H1 (cell line): ENCODE measurements at regions not wholly inside any gene's neighbourhood (a gene's known extent, or its start where the extent isn't known, plus 50 kb on each side); places are given as distances from the start of the nearest gene placed in this dataset.

ENCODE experiments used
- CTCF ChIA-PET: fragments of 300-600 bp; sonication (Branson Sonifier 250); formaldehyde crosslinking; loops from one replicate; lab custom pipeline; 2021; ENCODE audit not compliant: partially characterized antibody; lab: Charles Lee
- POLR2A ChIA-PET: fragments of 300-600 bp; sonication (Branson Sonifier 250); formaldehyde crosslinking; loops from one replicate; lab custom pipeline; 2021; ENCODE audit warnings: inconsistent platforms; ENCODE audit not compliant: partially characterized antibody; lab: Charles Lee
- DNase-seq, 2 experiments: peaks; one replicate each; pipeline versions ENCODE4 v3.0.0 to v3.0.0-alpha.2; 2010 to 2022; ENCODE audit warnings: low spot score in 2 of 2, low read depth in 1 of 2, mixed read lengths in 1 of 2
- FAIRE-seq: peaks from 2 replicates; lab custom pipeline; 2011; peaks lifted over from hg19 to GRCh38; lab: Jason Lieb, UNC
- H2AFZ ChIP-seq: 2 replicates; pipeline ENCODE4 v1.8.1; 2012; ENCODE audit warnings: low read length, inconsistent platforms
- H2AK5ac ChIP-seq: 2 replicates; pipeline ENCODE4 v1.6.1; 2013; ENCODE audit warnings: low read depth, low read length
- H2BK120ac ChIP-seq: replicated peaks from 2 replicates; pipeline ENCODE3; 2013; ENCODE audit warnings: low read depth, low read length, inconsistent platforms
- H2BK12ac ChIP-seq: 2 replicates; pipeline ENCODE4 v1.6.1; 2013; ENCODE audit warnings: low read depth, low read length
- H2BK15ac ChIP-seq: 2 replicates; pipeline ENCODE4 v1.6.1; 2013; ENCODE audit warnings: low read length
- H2BK20ac ChIP-seq: 2 replicates; pipeline ENCODE4 v1.6.1; 2013; ENCODE audit warnings: low read length
- H2BK5ac ChIP-seq: 2 replicates; pipeline ENCODE4 v1.6.1; 2013; ENCODE audit warnings: low read depth, low read length
- H3K14ac ChIP-seq: 2 replicates; pipeline ENCODE4 v1.6.1; 2013; ENCODE audit warnings: inconsistent platforms; ENCODE audit not compliant: insufficient read length
- H3K18ac ChIP-seq: 2 replicates; pipeline ENCODE4 v1.6.1; 2013; ENCODE audit warnings: low read length; ENCODE audit errors: extremely low read depth
- H3K23ac ChIP-seq: 2 replicates; pipeline ENCODE4 v1.6.1; 2013; ENCODE audit warnings: inconsistent platforms; ENCODE audit not compliant: insufficient read length
- H3K23me2 ChIP-seq: 2 replicates; pipeline ENCODE4 v1.6.1; 2013; ENCODE audit warnings: low read depth, low read length
- H3K27ac ChIP-seq: 2 replicates; pipeline ENCODE4 v1.6.1; 2011; ENCODE audit warnings: low read depth, low read length, inconsistent platforms
- H3K27me3 ChIP-seq, 4 experiments: replicated peaks in 1 of 4; 1 replicate in 1 of 4; 2 replicates in 3 of 4; pipeline versions ENCODE4 v1.6.1 to v1.8.1; 2011 to 2013; ENCODE audit warnings: low read length in 3 of 4, mild to moderate bottlenecking in 3 of 4, inconsistent platforms in 2 of 4, mixed read lengths in 2 of 4, moderate library complexity in 1 of 4; ENCODE audit not compliant: control insufficient read depth in 3 of 4, insufficient read depth in 3 of 4; ENCODE audit errors: extremely low read depth in 1 of 4
- H3K36me3 ChIP-seq, 4 experiments: 2 replicates each; pipeline versions ENCODE4 v1.6.1 to v1.8.1; 2011 to 2013; ENCODE audit warnings: mild to moderate bottlenecking in 4 of 4, low read length in 3 of 4, moderate library complexity in 2 of 4, control low read depth in 1 of 4, inconsistent platforms in 1 of 4; ENCODE audit not compliant: insufficient read depth in 4 of 4, control insufficient read depth in 2 of 4
- H3K4ac ChIP-seq: replicated peaks from 2 replicates; pipeline ENCODE3; 2013; ENCODE audit warnings: low read length, low read depth, mixed read lengths, inconsistent platforms; ENCODE audit not compliant: insufficient read length
- H3K4me1 ChIP-seq, 4 experiments: replicated peaks in 1 of 4; 1 replicate in 1 of 4; 2 replicates in 3 of 4; pipeline versions ENCODE4 v1.6.1 to v1.8.1; 2011 to 2013; ENCODE audit warnings: low read length in 3 of 4, inconsistent platforms in 2 of 4, mixed read lengths in 1 of 4; ENCODE audit not compliant: insufficient read depth in 4 of 4, control insufficient read depth in 3 of 4
- H3K4me2 ChIP-seq, 2 experiments: 2 replicates each; pipeline versions ENCODE4 v1.6.1 to v1.8.1; 2011 to 2013; ENCODE audit warnings: low read depth in 2 of 2, low read length in 2 of 2, control low read depth in 1 of 2, inconsistent platforms in 1 of 2, mild to moderate bottlenecking in 1 of 2; ENCODE audit not compliant: insufficient read depth in 1 of 2
- H3K4me3 ChIP-seq, 4 experiments: fragments of 200-600, 300-600 bp in 1 of 4; sonication (generic), shearing (Covaris generic), sonication (Bioruptor Twin) in 1 of 4; 2 replicates each; pipeline versions ENCODE4 v1.5.1 to v1.8.1; 2011 to 2016; ENCODE audit warnings: low read length in 4 of 4, low read depth in 3 of 4, control low read depth in 2 of 4, inconsistent platforms in 2 of 4, mild to moderate bottlenecking in 2 of 4, mixed read lengths in 1 of 4, moderate library complexity in 1 of 4; ENCODE audit not compliant: insufficient read depth in 2 of 4; ENCODE audit errors: extremely low read depth in 1 of 4
- H3K56ac ChIP-seq: replicated peaks from 2 replicates; pipeline ENCODE3; 2013; ENCODE audit warnings: low read depth, mild to moderate bottlenecking, mixed read lengths, low read length, inconsistent platforms; ENCODE audit not compliant: insufficient read length
- H3K79me1 ChIP-seq: 2 replicates; pipeline ENCODE4 v1.6.1; 2013; ENCODE audit warnings: low read depth, low read length, control low read depth
- H3K79me2 ChIP-seq, 2 experiments: 2 replicates each; pipeline versions ENCODE4 v1.6.1 to v1.8.1; 2012 to 2013; ENCODE audit warnings: low read length in 2 of 2, mild to moderate bottlenecking in 2 of 2, inconsistent platforms in 1 of 2; ENCODE audit not compliant: insufficient read depth in 2 of 2, control insufficient read depth in 1 of 2
- H3K9ac ChIP-seq, 4 experiments: replicated peaks in 1 of 4; 1 replicate in 1 of 4; 2 replicates in 3 of 4; pipeline versions ENCODE4 v1.6.1 to v1.8.1; 2011 to 2013; ENCODE audit warnings: low read depth in 3 of 4, low read length in 3 of 4, control low read depth in 2 of 4, mild to moderate bottlenecking in 2 of 4, moderate library complexity in 2 of 4, inconsistent platforms in 1 of 4; ENCODE audit errors: extremely low read depth in 1 of 4
- H3K9me3 ChIP-seq, 2 experiments: 2 replicates each; pipeline versions ENCODE4 v1.6.1 to v1.8.1; 2012 to 2013; ENCODE audit warnings: mild to moderate bottlenecking in 2 of 2, moderate library complexity in 2 of 2, control low read depth in 1 of 2, inconsistent platforms in 1 of 2, low read depth in 1 of 2, low read length in 1 of 2, mixed read lengths in 1 of 2; ENCODE audit not compliant: insufficient read depth in 2 of 2
- H4K20me1 ChIP-seq, 2 experiments: replicated peaks in 1 of 2; 2 replicates each; pipeline versions ENCODE3 to v1.8.1; 2011 to 2013; ENCODE audit warnings: inconsistent platforms in 2 of 2, low read length in 2 of 2, mild to moderate bottlenecking in 1 of 2; ENCODE audit not compliant: insufficient read depth in 2 of 2, control insufficient read depth in 1 of 2
- H4K5ac ChIP-seq: 2 replicates; pipeline ENCODE4 v1.6.1; 2013; ENCODE audit warnings: low read length, low read depth, mixed read lengths, inconsistent platforms; ENCODE audit not compliant: insufficient read length
- H4K8ac ChIP-seq: 2 replicates; pipeline ENCODE4 v1.8.0; 2013; ENCODE audit warnings: mild to moderate bottlenecking, moderate library complexity, low read length, inconsistent platforms; ENCODE audit not compliant: insufficient read depth; ENCODE audit errors: extremely low read depth
- H4K91ac ChIP-seq: replicated peaks from 2 replicates; pipeline ENCODE3; 2013; ENCODE audit warnings: low read length, mixed read lengths, inconsistent platforms; ENCODE audit not compliant: insufficient read length
- BCL11A ChIP-seq, 2 experiments: IDR thresholded peaks; one replicate each; pipeline ENCODE4 v1.6.1; 2011; ENCODE audit warnings: low read depth in 2 of 2, low read length in 2 of 2, mild to moderate bottlenecking in 2 of 2
- CREB1 ChIP-seq: IDR thresholded peaks from 2 replicates; pipeline ENCODE4 v1.6.1; 2012; ENCODE audit warnings: inconsistent platforms
- GABPA ChIP-seq: IDR thresholded peaks from 2 replicates; pipeline ENCODE4 v1.6.1; 2011; ENCODE audit warnings: mild to moderate bottlenecking, low read length, moderate library complexity, borderline replicate concordance; ENCODE audit not compliant: insufficient read depth
- KDM5A ChIP-seq: fragments of 200-600 bp; IDR thresholded peaks from 2 replicates; pipeline ENCODE4 v1.7.1; 2012; ENCODE audit warnings: mild to moderate bottlenecking, low read length, inconsistent platforms, mixed read lengths
- POLR2A ChIP-seq, 2 experiments: IDR thresholded peaks; 1 replicate in 1 of 2; 2 replicates in 1 of 2; pipeline ENCODE4 v1.6.1; 2011; ENCODE audit warnings: low read depth in 2 of 2, low read length in 2 of 2, mild to moderate bottlenecking in 2 of 2; ENCODE audit errors: control extremely low read depth in 1 of 2
- POU5F1 ChIP-seq: IDR thresholded peaks from 2 replicates; pipeline ENCODE4 v1.6.1; 2011; ENCODE audit warnings: low read depth, mild to moderate bottlenecking, low read length, moderate library complexity
- SAP30 ChIP-seq: fragments of 300-600 bp; sonication (generic); IDR thresholded peaks from 2 replicates; pipeline ENCODE4 v1.7.1; 2012; ENCODE audit warnings: low read length, moderate library complexity, mild to moderate bottlenecking, inconsistent platforms; ENCODE audit not compliant: insufficient read depth, insufficient replicate concordance
- SIN3A ChIP-seq, 2 experiments: IDR thresholded peaks in 1 of 2; conservative IDR thresholded peaks in 1 of 2; 2 replicates each; pipeline ENCODE4 v1.6.1; 2011 to 2012; ENCODE audit warnings: low read length in 2 of 2, improper control_type of control experiment in 1 of 2, low read depth in 1 of 2, mild to moderate bottlenecking in 1 of 2
- SUZ12 ChIP-seq: fragments of 200-600 bp; sonication (generic); IDR thresholded peaks from 2 replicates; pipeline ENCODE4 v1.6.1; 2012; ENCODE audit warnings: mild to moderate bottlenecking, inconsistent platforms, low read length, moderate library complexity, mixed read lengths
- YY1 ChIP-seq: IDR thresholded peaks from 2 replicates; pipeline ENCODE4 v1.6.1; 2011; ENCODE audit warnings: low read depth, mild to moderate bottlenecking, low read length
- WGBS, 2 experiments: shearing (Covaris generic) in 1 of 2; methylation state at CpG; one replicate each; pipeline versions ENCODE4 v1.1.6 to v1.1.7; 2013 to 2015; ENCODE audit warnings: low lambda C conversion rate in 2 of 2, mixed read lengths in 2 of 2, inconsistent platforms in 1 of 2, low coverage in 1 of 2, missing lambda C conversion rate in 1 of 2; ENCODE audit not compliant: insufficient replicate concordance in 2 of 2, insufficient coverage in 1 of 2, insufficient read length in 1 of 2; ENCODE audit errors: extremely low coverage in 1 of 2, missing lambda C conversion rate in 1 of 2; 5-methylcytosine and 5-hydroxymethylcytosine counted together
- TF ChIP-seq, protein P1 (sequence below): IDR thresholded peaks from 2 replicates; pipeline ENCODE4 v1.6.1; 2012; ENCODE audit warnings: inconsistent platforms

DNA sequence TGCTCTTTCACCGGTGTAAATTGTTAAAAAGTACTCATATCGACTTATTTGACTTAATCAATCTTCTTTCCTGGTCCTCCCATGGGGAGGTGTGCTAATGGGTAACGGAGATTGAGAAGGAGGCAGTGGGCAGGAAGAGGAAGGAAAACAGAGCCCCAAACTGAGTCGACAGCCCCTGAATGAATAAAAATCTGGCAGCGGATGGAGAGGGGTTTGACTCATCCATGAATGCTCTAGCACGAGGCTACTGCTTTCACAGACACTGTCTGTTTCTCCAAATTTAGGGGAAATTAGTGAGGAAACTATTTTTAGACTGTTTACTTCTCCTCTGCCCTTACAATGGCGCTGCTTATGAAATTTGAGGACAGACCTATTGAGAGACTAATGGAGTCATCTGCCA is 142.2 kb upstream of the ATXN1 start:
- Histone ChIP-seq H3K27ac (no peak overlapping the region), H3K23me2 (no peaks in the 10 kb centered on the region), H2BK120ac (no peak overlapping the region), H3K56ac (no peak overlapping the region), H4K20me1 (no peaks in the 10 kb centered on the region), H3K9me3 (no peaks in the 10 kb centered on the region), H3K23ac (no peak overlapping the region), H4K5ac (no peak overlapping the region), H3K14ac (no peak overlapping the region), H2BK12ac (no peak overlapping the region), H3K4me3 (no peak overlapping the region), H3K79me1 (no peaks in the 10 kb centered on the region), H2BK5ac (no peak overlapping the region), H3K27me3 (no peaks in the 10 kb centered on the region), H3K4ac (no peak overlapping the region), H3K18ac (no peak overlapping the region)
- DNase-seq (no peak), FAIRE-seq (no peak)
- TF ChIP-seq CREB1, result no peak
- TF ChIP-seq YY1, result no peak
- no peak for TF ChIP-seq POLR2A (IDR thresholded peaks at IDR 0.05; ENCODE audit: control extremely low read depth in 1 of 2, low read depth in 2 of 2, low read length in 2 of 2)
- TF ChIP-seq, protein P1, sequence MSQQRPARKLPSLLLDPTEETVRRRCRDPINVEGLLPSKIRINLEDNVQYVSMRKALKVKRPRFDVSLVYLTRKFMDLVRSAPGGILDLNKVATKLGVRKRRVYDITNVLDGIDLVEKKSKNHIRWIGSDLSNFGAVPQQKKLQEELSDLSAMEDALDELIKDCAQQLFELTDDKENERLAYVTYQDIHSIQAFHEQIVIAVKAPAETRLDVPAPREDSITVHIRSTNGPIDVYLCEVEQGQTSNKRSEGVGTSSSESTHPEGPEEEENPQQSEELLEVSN, result no peak
- no peak for TF ChIP-seq GABPA
- TF ChIP-seq BCL11A (IDR thresholded peaks at IDR 0.05; ENCODE audit: low read depth in 2 of 2, low read length in 2 of 2), result no peak
- no peak for TF ChIP-seq SIN3A (conservative IDR thresholded peaks at IDR 0.05 in 1 of 2, IDR thresholded peaks at IDR 0.05 in 1 of 2; ENCODE audit: low read depth in 1 of 2, low read length in 2 of 2)
- TF ChIP-seq SAP30, result no peak
- no peak for TF ChIP-seq POU5F1
- no peak for TF ChIP-seq KDM5A
- TF ChIP-seq SUZ12, result no peak
- TF ChIP-seq, all 59 proteins: peak for 0
- Histone ChIP-seq H2BK20ac (no peak overlapping the region), H4K8ac (no peak overlapping the region), H2AFZ (0 out of 2 replicates have a peak overlapping the region, but pooled peaks have one; percentile 46), H3K9ac (no peak overlapping the region), H3K79me2 (no peaks in the 10 kb centered on the region), H2BK15ac (no peak overlapping the region), H3K4me1 (no peaks in the 10 kb centered on the region), H2AK5ac (no peak overlapping the region), H3K36me3 (no peaks in the 10 kb centered on the region), H3K4me2 (no peak overlapping the region), H4K91ac (no peak overlapping the region)
- POLR2A ChIA-PET, result no interaction called here
- 88% methylated on average over 7 of the region's 7 CpGs; no CpG with 5 or more reads in 1 of the 2 experiments for whole genome bisulfite sequencing, 2 experiments
- CTCF ChIA-PET, result interaction anchor here (1.0 kb wide), 1 partner anchor 8 kb away, joined by 4 read pairs; no protein-coding TSS in a partner anchor
